Sigmoid colon (tissue), 4 donors: ENCODE measurements at regions not wholly inside any gene's neighbourhood (a gene's known extent, or its start where the extent isn't known, plus 50 kb on each side); places are given as distances from the start of the nearest gene placed in this dataset.

Source experiments
- POLR2A ChIP-seq, 2 donors: fragments of 450-650 bp; IDR thresholded peaks; one replicate each; pipeline ENCODE4 v1.6.1; 2016; ENCODE audit warnings: antibody characterized with exemption in 2 of 2, mild to moderate bottlenecking in 2 of 2, moderate library complexity in 2 of 2
- POLR2AphosphoS5 ChIP-seq, 4 donors: sonication (generic); formaldehyde crosslinking; IDR thresholded peaks; one replicate each; pipeline ENCODE4 v1.6.1; 2017; ENCODE audit warnings: antibody characterized with exemption in 4 of 4
- TF ChIP-seq, protein P1 (sequence below), 4 experiments: fragments of 450-650 bp in 3 of 4; fragments of 200-600 bp in 1 of 4; IDR thresholded peaks; one replicate each; pipeline ENCODE4 v1.5.1; 2016 to 2019; ENCODE audit warnings: antibody characterized with exemption in 4 of 4, mild to moderate bottlenecking in 3 of 4, moderate library complexity in 2 of 4

DNA sequence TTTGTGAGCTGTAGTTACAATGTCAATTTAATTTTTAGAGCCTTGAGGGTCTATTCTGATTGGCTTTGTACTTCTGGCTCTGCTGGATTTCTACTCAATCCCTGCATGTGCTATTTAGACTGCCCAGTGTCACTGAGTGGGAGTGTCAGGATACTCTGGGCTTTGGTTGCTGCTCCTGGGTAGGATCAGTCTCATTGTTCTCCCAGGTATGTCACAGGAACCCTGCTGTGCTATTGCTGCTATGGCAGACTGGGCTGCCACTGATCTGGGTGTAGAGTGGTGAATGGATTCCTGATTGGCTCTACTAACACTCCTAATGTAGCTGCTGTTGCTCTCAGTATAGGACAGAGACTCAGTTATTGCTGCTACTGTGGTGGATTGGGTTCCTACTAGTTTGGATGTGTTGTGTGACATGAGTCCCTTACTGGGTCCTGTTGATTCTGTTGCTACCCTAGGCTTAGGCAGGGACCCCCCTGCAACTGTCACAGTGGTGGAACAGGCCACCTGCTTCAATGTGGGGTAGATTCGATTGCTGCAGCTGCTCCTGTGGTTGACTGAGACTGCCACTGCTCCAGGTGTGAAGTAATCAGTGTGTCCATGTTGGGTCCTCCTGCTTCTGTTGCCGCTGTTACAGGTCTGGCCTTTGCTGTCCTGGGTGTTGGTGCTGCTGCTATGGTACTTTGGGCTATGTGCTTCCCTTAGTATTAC is 707.8 kb upstream of the AMOT start:
- TF ChIP-seq, protein P1, sequence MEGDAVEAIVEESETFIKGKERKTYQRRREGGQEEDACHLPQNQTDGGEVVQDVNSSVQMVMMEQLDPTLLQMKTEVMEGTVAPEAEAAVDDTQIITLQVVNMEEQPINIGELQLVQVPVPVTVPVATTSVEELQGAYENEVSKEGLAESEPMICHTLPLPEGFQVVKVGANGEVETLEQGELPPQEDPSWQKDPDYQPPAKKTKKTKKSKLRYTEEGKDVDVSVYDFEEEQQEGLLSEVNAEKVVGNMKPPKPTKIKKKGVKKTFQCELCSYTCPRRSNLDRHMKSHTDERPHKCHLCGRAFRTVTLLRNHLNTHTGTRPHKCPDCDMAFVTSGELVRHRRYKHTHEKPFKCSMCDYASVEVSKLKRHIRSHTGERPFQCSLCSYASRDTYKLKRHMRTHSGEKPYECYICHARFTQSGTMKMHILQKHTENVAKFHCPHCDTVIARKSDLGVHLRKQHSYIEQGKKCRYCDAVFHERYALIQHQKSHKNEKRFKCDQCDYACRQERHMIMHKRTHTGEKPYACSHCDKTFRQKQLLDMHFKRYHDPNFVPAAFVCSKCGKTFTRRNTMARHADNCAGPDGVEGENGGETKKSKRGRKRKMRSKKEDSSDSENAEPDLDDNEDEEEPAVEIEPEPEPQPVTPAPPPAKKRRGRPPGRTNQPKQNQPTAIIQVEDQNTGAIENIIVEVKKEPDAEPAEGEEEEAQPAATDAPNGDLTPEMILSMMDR (IDR thresholded peaks at IDR 0.05), result no peak
- TF ChIP-seq POLR2AphosphoS5 (IDR thresholded peaks at IDR 0.05) (no peak), POLR2A (IDR thresholded peaks at IDR 0.05) (no peak)
